ENCODE measurements at regions not wholly inside any gene's neighbourhood (a gene's known extent, or its start where the extent isn't known, plus 50 kb on each side); places are given as distances from the start of the nearest gene placed in this dataset.

- Mint-ChIP-seq H3K9me3 (ENCODE audit: insufficient read depth) (no peaks in the 10 kb centered on the region), H3K4me3 (no peak overlapping the region), H3K4me1 (ENCODE audit: low read depth) (no peaks in the 10 kb centered on the region), H3K27ac (no peak overlapping the region), H3K36me3 (ENCODE audit: low read depth) (no peaks in the 10 kb centered on the region), H3K27me3 (ENCODE audit: low read depth) (no peaks in the 10 kb centered on the region)
- ATAC-seq (no peak), DNase-seq (no peak)
- ChIA-PET POLR2A (no interaction called here), CTCF (interaction anchor here (0.6 to 2.0 kb wide), 2 partner anchors 944 to 946 kb away, joined by 3 to 6 read pairs; no protein-coding TSS in a partner anchor)
These were observed 642.1 kb upstream of the ARGLU1 start for GRCh38 chr13:107209824-107210722.

GRCh38 chr13:107208889-107209288 lies 641.0 kb upstream of the ARGLU1 start:
- H3K9me3 Mint-ChIP-seq (ENCODE audit: insufficient read depth): no peaks in the 10 kb centered on the region

GRCh38 chr13:107205318-107206104 lies 637.6 kb upstream of the ARGLU1 start:
- Mint-ChIP-seq H3K9me3 (ENCODE audit: insufficient read depth) (no peaks in the 10 kb centered on the region), H3K27ac (no peak overlapping the region), H3K36me3 (ENCODE audit: low read depth) (no peaks in the 10 kb centered on the region), H3K4me1 (ENCODE audit: low read depth) (no peaks in the 10 kb centered on the region), H3K27me3 (ENCODE audit: low read depth) (no peaks in the 10 kb centered on the region), H3K4me3 (no peak overlapping the region)
- peak; percentile 84 for ATAC-seq
- CTCF ChIA-PET: interaction anchor here (0.8 to 1.5 kb wide), 4 partner anchors 12 to 950 kb away, joined by 3 to 4 read pairs (median 4); no protein-coding TSS in a partner anchor
- POLR2A ChIA-PET: no interaction called here
- DNase-seq: peak; percentile 68

More at GRCh38 chr13:107208889-107209288, 641.0 kb upstream of the ARGLU1 start:
- CTCF ChIA-PET: interaction anchor here (0.7 kb wide), 1 partner anchor 363 kb away, joined by 5 read pairs; no protein-coding TSS in a partner anchor
- no peaks in the 10 kb centered on the region for H3K4me1 Mint-ChIP-seq (ENCODE audit: low read depth)
- DNase-seq (no peak), ATAC-seq (no peak)
- H3K27me3 Mint-ChIP-seq (ENCODE audit: low read depth): no peaks in the 10 kb centered on the region
- H3K36me3 Mint-ChIP-seq (ENCODE audit: low read depth): no peaks in the 10 kb centered on the region
- H3K27ac Mint-ChIP-seq: no peak overlapping the region
- no peak overlapping the region for H3K4me3 Mint-ChIP-seq
- POLR2A ChIA-PET: no interaction called here

- no peak overlapping the region for H3K27ac Mint-ChIP-seq
- no peaks in the 10 kb centered on the region for H3K4me1 Mint-ChIP-seq (ENCODE audit: low read depth)
- POLR2A ChIA-PET: no interaction called here
- no peaks in the 10 kb centered on the region for H3K36me3 Mint-ChIP-seq (ENCODE audit: low read depth)
- CTCF ChIA-PET: interaction anchor here (1.5 to 1.8 kb wide), 2 partner anchors 8 to 11 kb away, joined by 4 to 5 read pairs; no protein-coding TSS in a partner anchor
- no peak overlapping the region for H3K4me3 Mint-ChIP-seq
- H3K27me3 Mint-ChIP-seq (ENCODE audit: low read depth): no peaks in the 10 kb centered on the region
- H3K9me3 Mint-ChIP-seq (ENCODE audit: insufficient read depth): no peaks in the 10 kb centered on the region
- DNase-seq (no peak), ATAC-seq (no peak)
These were observed 635.4 kb upstream of the ARGLU1 start for GRCh38 chr13:107203146-107203847.

GRCh38 chr13:107202371-107203023 lies 634.6 kb upstream of the ARGLU1 start:
- no peak overlapping the region for H3K27ac Mint-ChIP-seq

GRCh38 chr13:107200491-107200890 lies 632.6 kb upstream of the ARGLU1 start:
- POLR2A ChIA-PET: no interaction called here
- Mint-ChIP-seq H3K9me3 (ENCODE audit: insufficient read depth) (no peaks in the 10 kb centered on the region), H3K27ac (no peak overlapping the region), H3K27me3 (ENCODE audit: low read depth) (no peaks in the 10 kb centered on the region), H3K4me1 (ENCODE audit: low read depth) (no peaks in the 10 kb centered on the region), H3K4me3 (no peak overlapping the region), H3K36me3 (ENCODE audit: low read depth) (no peaks in the 10 kb centered on the region)
- ATAC-seq: no peak
- no peak for DNase-seq
- CTCF ChIA-PET: no interaction called here

More at GRCh38 chr13:107202371-107203023, 634.6 kb upstream of the ARGLU1 start:
- CTCF ChIA-PET: interaction anchor here (1.5 to 1.8 kb wide), 2 partner anchors 9 to 10 kb away, joined by 4 to 5 read pairs; no protein-coding TSS in a partner anchor
- Mint-ChIP-seq H3K27me3 (ENCODE audit: low read depth) (no peaks in the 10 kb centered on the region), H3K4me1 (ENCODE audit: low read depth) (no peaks in the 10 kb centered on the region), H3K36me3 (ENCODE audit: low read depth) (no peaks in the 10 kb centered on the region), H3K4me3 (no peak overlapping the region), H3K9me3 (ENCODE audit: insufficient read depth) (no peaks in the 10 kb centered on the region)
- no peak for ATAC-seq
- no peak for DNase-seq
- POLR2A ChIA-PET: no interaction called here

GRCh38 chr13:107192289-107192688 lies 624.4 kb upstream of the ARGLU1 start:
- H3K4me3 Mint-ChIP-seq: no peak overlapping the region
- POLR2A ChIA-PET: no interaction called here
- H3K4me1 Mint-ChIP-seq (ENCODE audit: low read depth): no peaks in the 10 kb centered on the region
- CTCF ChIA-PET: interaction anchor here (1.5 kb wide), 1 partner anchor 10 kb away, joined by 4 read pairs; no protein-coding TSS in a partner anchor
- H3K9me3 Mint-ChIP-seq (ENCODE audit: insufficient read depth): no peaks in the 10 kb centered on the region
- no peak for ATAC-seq
- no peaks in the 10 kb centered on the region for H3K27me3 Mint-ChIP-seq (ENCODE audit: low read depth)
- no peaks in the 10 kb centered on the region for H3K36me3 Mint-ChIP-seq (ENCODE audit: low read depth)
- no peak for DNase-seq
- no peak overlapping the region for H3K27ac Mint-ChIP-seq

GRCh38 chr13:107190065-107190464 lies 622.1 kb upstream of the ARGLU1 start:
- Mint-ChIP-seq H3K9me3 (ENCODE audit: insufficient read depth) (no peaks in the 10 kb centered on the region), H3K4me3 (no peak overlapping the region), H3K36me3 (ENCODE audit: low read depth) (no peaks in the 10 kb centered on the region), H3K27me3 (ENCODE audit: low read depth) (no peaks in the 10 kb centered on the region), H3K27ac (no peak overlapping the region), H3K4me1 (ENCODE audit: low read depth) (no peaks in the 10 kb centered on the region)
- ATAC-seq: no peak
- no peak for DNase-seq
- POLR2A ChIA-PET: no interaction called here
- CTCF ChIA-PET: no interaction called here

- ChIA-PET CTCF (no interaction called here), POLR2A (interaction anchor here (0.6 kb wide), 1 partner anchor 10 kb away, joined by 4 read pairs; no protein-coding TSS in a partner anchor)
- Mint-ChIP-seq H3K4me3 (no peak overlapping the region), H3K27me3 (ENCODE audit: low read depth) (no peaks in the 10 kb centered on the region), H3K4me1 (ENCODE audit: low read depth) (no peaks in the 10 kb centered on the region), H3K36me3 (ENCODE audit: low read depth) (no peaks in the 10 kb centered on the region), H3K9me3 (ENCODE audit: insufficient read depth) (no peaks in the 10 kb centered on the region), H3K27ac (no peak overlapping the region)
- DNase-seq: no peak
- no peak for ATAC-seq
These were observed 618.0 kb upstream of the ARGLU1 start for GRCh38 chr13:107185889-107186288.

- ChIA-PET CTCF (no interaction called here), POLR2A (no interaction called here)
- Mint-ChIP-seq H3K36me3 (ENCODE audit: low read depth) (no peaks in the 10 kb centered on the region), H3K4me1 (ENCODE audit: low read depth) (no peaks in the 10 kb centered on the region), H3K9me3 (ENCODE audit: insufficient read depth) (peaks cover 4% of the 10 kb centered on the region), H3K4me3 (no peak overlapping the region), H3K27ac (no peak overlapping the region), H3K27me3 (ENCODE audit: low read depth) (no peaks in the 10 kb centered on the region)
- no peak for DNase-seq
- no peak for ATAC-seq
These were observed 602.5 kb upstream of the ARGLU1 start for GRCh38 chr13:107170270-107170931.

GRCh38 chr13:107157271-107157670 lies 589.3 kb upstream of the ARGLU1 start:
- no peak overlapping the region for H3K27ac Mint-ChIP-seq
- no peaks in the 10 kb centered on the region for H3K27me3 Mint-ChIP-seq (ENCODE audit: low read depth)
- H3K36me3 Mint-ChIP-seq (ENCODE audit: low read depth): no peaks in the 10 kb centered on the region
- POLR2A ChIA-PET: no interaction called here
- no peaks in the 10 kb centered on the region for H3K4me1 Mint-ChIP-seq (ENCODE audit: low read depth)
- H3K9me3 Mint-ChIP-seq (ENCODE audit: insufficient read depth): peaks cover 4% of the 10 kb centered on the region
- DNase-seq (no peak), ATAC-seq (no peak)
- H3K4me3 Mint-ChIP-seq: no peak overlapping the region
- CTCF ChIA-PET: no interaction called here
